ENCODE measurements at regions not wholly inside any gene's neighbourhood (a gene's known extent, or its start where the extent isn't known, plus 50 kb on each side); places are given as distances from the start of the nearest gene placed in this dataset.

DNA sequence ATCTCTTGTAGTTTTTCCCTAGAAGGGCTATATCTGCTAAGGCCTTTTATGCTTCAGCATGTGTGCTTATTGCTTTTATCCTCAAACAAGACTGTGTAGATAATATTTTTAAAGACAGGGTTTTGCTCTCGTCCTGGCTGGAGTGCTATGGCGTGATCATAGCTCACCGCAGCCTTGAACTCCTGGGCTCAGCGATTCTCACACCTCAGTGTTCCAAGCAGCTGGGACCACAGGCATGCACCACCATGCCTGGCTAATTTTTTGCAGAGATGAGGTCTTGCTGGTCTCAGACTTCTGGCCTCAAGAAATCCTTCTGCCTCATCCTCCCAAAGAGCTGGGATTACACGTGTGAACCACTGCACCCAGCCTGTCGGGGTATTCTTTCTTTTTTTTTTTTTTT lies 137.3 kb upstream of the SCAF11 start (continued):
- no peak for TF ChIP-seq E2F5 (CRISPR knock-in tag; IDR thresholded peaks at IDR 0.05)
- TF ChIP-seq FOXK1 (CRISPR knock-in tag; IDR thresholded peaks at IDR 0.05): no peak
- TF ChIP-seq HMGA2 (CRISPR knock-in tag; IDR thresholded peaks at IDR 0.05): no peak
- no peak for TF ChIP-seq ZBTB43 (CRISPR knock-in tag; IDR thresholded peaks at IDR 0.05)
- no peak for TF ChIP-seq TCF7 (CRISPR knock-in tag; IDR thresholded peaks at IDR 0.05; ENCODE audit: low read depth)
- TF ChIP-seq, protein P1, sequence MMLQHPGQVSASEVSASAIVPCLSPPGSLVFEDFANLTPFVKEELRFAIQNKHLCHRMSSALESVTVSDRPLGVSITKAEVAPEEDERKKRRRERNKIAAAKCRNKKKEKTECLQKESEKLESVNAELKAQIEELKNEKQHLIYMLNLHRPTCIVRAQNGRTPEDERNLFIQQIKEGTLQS (CRISPR knock-in tag; conservative IDR thresholded peaks at IDR 0.05): no peak
- TF ChIP-seq MXD4 (CRISPR knock-in tag; IDR thresholded peaks at IDR 0.05; ENCODE audit: borderline replicate concordance): no peak
- TF ChIP-seq IRF2 (CRISPR knock-in tag; IDR thresholded peaks at IDR 0.05; ENCODE audit: borderline replicate concordance, low read depth): no peak
- TF ChIP-seq, protein P2, sequence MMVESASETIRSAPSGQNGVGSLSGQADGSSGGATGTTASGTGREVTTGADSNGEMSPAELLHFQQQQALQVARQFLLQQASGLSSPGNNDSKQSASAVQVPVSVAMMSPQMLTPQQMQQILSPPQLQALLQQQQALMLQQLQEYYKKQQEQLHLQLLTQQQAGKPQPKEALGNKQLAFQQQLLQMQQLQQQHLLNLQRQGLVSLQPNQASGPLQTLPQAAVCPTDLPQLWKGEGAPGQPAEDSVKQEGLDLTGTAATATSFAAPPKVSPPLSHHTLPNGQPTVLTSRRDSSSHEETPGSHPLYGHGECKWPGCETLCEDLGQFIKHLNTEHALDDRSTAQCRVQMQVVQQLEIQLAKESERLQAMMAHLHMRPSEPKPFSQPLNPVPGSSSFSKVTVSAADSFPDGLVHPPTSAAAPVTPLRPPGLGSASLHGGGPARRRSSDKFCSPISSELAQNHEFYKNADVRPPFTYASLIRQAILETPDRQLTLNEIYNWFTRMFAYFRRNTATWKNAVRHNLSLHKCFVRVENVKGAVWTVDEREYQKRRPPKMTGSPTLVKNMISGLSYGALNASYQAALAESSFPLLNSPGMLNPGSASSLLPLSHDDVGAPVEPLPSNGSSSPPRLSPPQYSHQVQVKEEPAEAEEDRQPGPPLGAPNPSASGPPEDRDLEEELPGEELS (CRISPR knock-in tag; IDR thresholded peaks at IDR 0.05): no peak
- TF ChIP-seq, protein P3, sequence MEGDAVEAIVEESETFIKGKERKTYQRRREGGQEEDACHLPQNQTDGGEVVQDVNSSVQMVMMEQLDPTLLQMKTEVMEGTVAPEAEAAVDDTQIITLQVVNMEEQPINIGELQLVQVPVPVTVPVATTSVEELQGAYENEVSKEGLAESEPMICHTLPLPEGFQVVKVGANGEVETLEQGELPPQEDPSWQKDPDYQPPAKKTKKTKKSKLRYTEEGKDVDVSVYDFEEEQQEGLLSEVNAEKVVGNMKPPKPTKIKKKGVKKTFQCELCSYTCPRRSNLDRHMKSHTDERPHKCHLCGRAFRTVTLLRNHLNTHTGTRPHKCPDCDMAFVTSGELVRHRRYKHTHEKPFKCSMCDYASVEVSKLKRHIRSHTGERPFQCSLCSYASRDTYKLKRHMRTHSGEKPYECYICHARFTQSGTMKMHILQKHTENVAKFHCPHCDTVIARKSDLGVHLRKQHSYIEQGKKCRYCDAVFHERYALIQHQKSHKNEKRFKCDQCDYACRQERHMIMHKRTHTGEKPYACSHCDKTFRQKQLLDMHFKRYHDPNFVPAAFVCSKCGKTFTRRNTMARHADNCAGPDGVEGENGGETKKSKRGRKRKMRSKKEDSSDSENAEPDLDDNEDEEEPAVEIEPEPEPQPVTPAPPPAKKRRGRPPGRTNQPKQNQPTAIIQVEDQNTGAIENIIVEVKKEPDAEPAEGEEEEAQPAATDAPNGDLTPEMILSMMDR (IDR thresholded peaks at IDR 0.05): no peak
- TF ChIP-seq PREB (CRISPR knock-in tag; IDR thresholded peaks at IDR 0.05; ENCODE audit: borderline replicate concordance): no peak

GRCh38 chr12:46126050-46126727 lies 135.8 kb upstream of the SCAF11 start:
- CTCF ChIA-PET: interaction anchor here (0.9 to 2.3 kb wide), 12 partner anchors 9 to 1093 kb away, joined by 3 to 21 read pairs (median 7); partner anchors contain the start of gene SCAF11
- H3K27ac Mint-ChIP-seq: no peak overlapping the region

DNA sequence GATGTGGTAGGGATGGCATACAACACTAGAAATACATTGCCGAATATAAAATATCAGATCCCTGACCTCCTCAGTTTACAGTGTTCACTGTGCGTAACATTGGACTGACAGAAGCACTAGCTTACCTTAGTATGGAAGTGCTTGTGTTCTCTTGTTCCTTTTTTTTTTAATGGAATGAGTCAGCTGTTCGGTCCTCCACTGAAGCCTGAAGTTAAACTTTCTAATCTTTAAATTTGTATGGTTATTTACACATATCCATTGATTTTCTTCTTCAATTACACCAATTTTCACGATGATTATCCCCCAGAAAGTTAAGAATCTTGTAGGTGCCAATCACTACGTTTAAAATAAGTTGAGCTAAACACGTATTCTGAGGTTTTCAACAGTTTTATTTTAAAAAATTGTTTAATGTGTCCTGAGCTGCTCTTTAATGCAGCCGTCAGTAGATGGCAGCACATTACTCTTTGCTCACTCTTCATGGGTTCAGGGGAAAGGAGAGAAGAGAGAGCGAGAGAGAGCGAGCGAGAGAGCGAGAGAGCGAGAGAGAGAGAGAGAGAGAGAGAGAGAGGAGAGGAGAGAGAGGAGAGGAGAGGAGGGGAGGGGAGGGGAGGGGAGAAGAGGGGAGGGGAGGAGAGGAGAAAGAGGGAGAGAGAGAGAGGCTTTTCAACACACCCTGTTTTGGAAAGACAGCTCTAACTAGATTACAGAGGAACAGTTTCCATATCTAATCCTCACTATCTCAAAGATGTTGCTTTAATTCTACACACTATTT lies 134.7 kb upstream of the SCAF11 start:
- no peak overlapping the region for H3K27ac Mint-ChIP-seq
- CTCF ChIA-PET: interaction anchor here (0.6 to 2.3 kb wide), 50 partner anchors 10 to 1094 kb away, joined by 3 to 21 read pairs (median 4); partner anchors contain the start of gene SCAF11
- TF ChIP-seq CBFB (CRISPR knock-in tag; IDR thresholded peaks at IDR 0.05; ENCODE audit: low read depth) (no peak), PRRX2 (CRISPR knock-in tag; IDR thresholded peaks at IDR 0.05) (no peak), ZNF423 (CRISPR knock-in tag; IDR thresholded peaks at IDR 0.05) (no peak), HMGA2 (CRISPR knock-in tag; IDR thresholded peaks at IDR 0.05) (no peak), NFATC4 (CRISPR knock-in tag; IDR thresholded peaks at IDR 0.05) (no peak), NR2C2 (CRISPR knock-in tag; IDR thresholded peaks at IDR 0.05) (no peak), SMAD3 (CRISPR knock-in tag; IDR thresholded peaks at IDR 0.05; ENCODE audit: borderline replicate concordance) (no peak), ZNF263 (CRISPR knock-in tag; IDR thresholded peaks at IDR 0.05; ENCODE audit: low read depth) (no peak), ZNF121 (CRISPR knock-in tag; IDR thresholded peaks at IDR 0.05) (no peak), MAX (CRISPR knock-in tag; IDR thresholded peaks at IDR 0.05) (no peak)

More at GRCh38 chr12:46126050-46126727, 135.8 kb upstream of the SCAF11 start:
- POLR2A ChIA-PET: no interaction called here
- TF ChIP-seq ESRRA (CRISPR knock-in tag; IDR thresholded peaks at IDR 0.05; ENCODE audit: borderline replicate concordance) (no peak), CREM (CRISPR knock-in tag; IDR thresholded peaks at IDR 0.05) (no peak), IRF2 (CRISPR knock-in tag; IDR thresholded peaks at IDR 0.05; ENCODE audit: borderline replicate concordance, low read depth) (no peak)
- Mint-ChIP-seq H3K36me3 (no peaks in the 10 kb centered on the region), H3K4me3 (no peak overlapping the region), H3K4me1 (0 out of 2 replicates have a peak, but pooled peaks cover 3% of the 10 kb centered on the region), H3K27me3 (ENCODE audit: low read depth) (peaks cover 8% of the 10 kb centered on the region), H3K9me3 (no peaks in the 10 kb centered on the region)
- DNase-seq (ENCODE audit: low spot score) (no peak), ATAC-seq (no peak)

More for the DNA sequence above, 134.7 kb upstream of the SCAF11 start:
- H3K4me1 Mint-ChIP-seq: 0 out of 2 replicates have a peak, but pooled peaks cover 3% of the 10 kb centered on the region
- DNase-seq (ENCODE audit: low spot score) (peak; percentile 30), ATAC-seq (peak; percentile 94)
- H3K9me3 Mint-ChIP-seq: no peaks in the 10 kb centered on the region
- no peak overlapping the region for H3K4me3 Mint-ChIP-seq
- H3K27me3 Mint-ChIP-seq (ENCODE audit: low read depth): peaks cover 8% of the 10 kb centered on the region
- no peaks in the 10 kb centered on the region for H3K36me3 Mint-ChIP-seq
- POLR2A ChIA-PET: interaction anchor here (0.5 to 1.0 kb wide), 3 partner anchors 25 to 234 kb away, joined by 3 to 5 read pairs (median 3); no protein-coding TSS in a partner anchor
